ENCODE measurements at regions not wholly inside any gene's neighbourhood (a gene's known extent, or its start where the extent isn't known, plus 50 kb on each side); places are given as distances from the start of the nearest gene placed in this dataset.

GRCh38 chr20:52087471-52087870 lies 104.1 kb downstream of the ZFP64 start:
- Histone ChIP-seq H3K4me3 (ENCODE audit: low read depth in 2 of 2, low read length in 2 of 2) (no peak overlapping the region), H3K27me3 (ENCODE audit: control insufficient read depth, insufficient read depth, low read length) (no peaks in the 10 kb centered on the region), H3K27ac (ENCODE audit: low read length) (no peak overlapping the region), H3K36me3 (ENCODE audit: control insufficient read depth, insufficient read depth, low read length) (no peaks in the 10 kb centered on the region), H3K9me3 (ENCODE audit: control insufficient read depth, insufficient read depth, low read depth, low read length) (peaks cover 6% of the 10 kb centered on the region; the same call in 1 of the 2 replicates), H3K4me1 (ENCODE audit: control insufficient read depth, insufficient read depth, low read length) (peaks cover 5% of the 10 kb centered on the region)
- POLR2A ChIA-PET = no interaction called here
- ATAC-seq (no peak), DNase-seq (ENCODE audit: low read depth, low spot score) (no peak)
- no peak for TF ChIP-seq POLR2AphosphoS5 (IDR thresholded peaks at IDR 0.05; ENCODE audit: low read depth, low read length)
- TF ChIP-seq, protein P1, sequence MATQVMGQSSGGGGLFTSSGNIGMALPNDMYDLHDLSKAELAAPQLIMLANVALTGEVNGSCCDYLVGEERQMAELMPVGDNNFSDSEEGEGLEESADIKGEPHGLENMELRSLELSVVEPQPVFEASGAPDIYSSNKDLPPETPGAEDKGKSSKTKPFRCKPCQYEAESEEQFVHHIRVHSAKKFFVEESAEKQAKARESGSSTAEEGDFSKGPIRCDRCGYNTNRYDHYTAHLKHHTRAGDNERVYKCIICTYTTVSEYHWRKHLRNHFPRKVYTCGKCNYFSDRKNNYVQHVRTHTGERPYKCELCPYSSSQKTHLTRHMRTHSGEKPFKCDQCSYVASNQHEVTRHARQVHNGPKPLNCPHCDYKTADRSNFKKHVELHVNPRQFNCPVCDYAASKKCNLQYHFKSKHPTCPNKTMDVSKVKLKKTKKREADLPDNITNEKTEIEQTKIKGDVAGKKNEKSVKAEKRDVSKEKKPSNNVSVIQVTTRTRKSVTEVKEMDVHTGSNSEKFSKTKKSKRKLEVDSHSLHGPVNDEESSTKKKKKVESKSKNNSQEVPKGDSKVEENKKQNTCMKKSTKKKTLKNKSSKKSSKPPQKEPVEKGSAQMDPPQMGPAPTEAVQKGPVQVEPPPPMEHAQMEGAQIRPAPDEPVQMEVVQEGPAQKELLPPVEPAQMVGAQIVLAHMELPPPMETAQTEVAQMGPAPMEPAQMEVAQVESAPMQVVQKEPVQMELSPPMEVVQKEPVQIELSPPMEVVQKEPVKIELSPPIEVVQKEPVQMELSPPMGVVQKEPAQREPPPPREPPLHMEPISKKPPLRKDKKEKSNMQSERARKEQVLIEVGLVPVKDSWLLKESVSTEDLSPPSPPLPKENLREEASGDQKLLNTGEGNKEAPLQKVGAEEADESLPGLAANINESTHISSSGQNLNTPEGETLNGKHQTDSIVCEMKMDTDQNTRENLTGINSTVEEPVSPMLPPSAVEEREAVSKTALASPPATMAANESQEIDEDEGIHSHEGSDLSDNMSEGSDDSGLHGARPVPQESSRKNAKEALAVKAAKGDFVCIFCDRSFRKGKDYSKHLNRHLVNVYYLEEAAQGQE (IDR thresholded peaks at IDR 0.05; ENCODE audit: insufficient read depth in 1 of 2, low read depth in 2 of 2, low read length in 1 of 2) = no peak
- no peak for TF ChIP-seq TCF7L2 (IDR thresholded peaks at IDR 0.05; ENCODE audit: low read depth, low read length)
- no peak for TF ChIP-seq SIN3A (IDR thresholded peaks at IDR 0.05; ENCODE audit: borderline replicate concordance, insufficient read depth, low read depth, low read length)
- TF ChIP-seq, protein P2, sequence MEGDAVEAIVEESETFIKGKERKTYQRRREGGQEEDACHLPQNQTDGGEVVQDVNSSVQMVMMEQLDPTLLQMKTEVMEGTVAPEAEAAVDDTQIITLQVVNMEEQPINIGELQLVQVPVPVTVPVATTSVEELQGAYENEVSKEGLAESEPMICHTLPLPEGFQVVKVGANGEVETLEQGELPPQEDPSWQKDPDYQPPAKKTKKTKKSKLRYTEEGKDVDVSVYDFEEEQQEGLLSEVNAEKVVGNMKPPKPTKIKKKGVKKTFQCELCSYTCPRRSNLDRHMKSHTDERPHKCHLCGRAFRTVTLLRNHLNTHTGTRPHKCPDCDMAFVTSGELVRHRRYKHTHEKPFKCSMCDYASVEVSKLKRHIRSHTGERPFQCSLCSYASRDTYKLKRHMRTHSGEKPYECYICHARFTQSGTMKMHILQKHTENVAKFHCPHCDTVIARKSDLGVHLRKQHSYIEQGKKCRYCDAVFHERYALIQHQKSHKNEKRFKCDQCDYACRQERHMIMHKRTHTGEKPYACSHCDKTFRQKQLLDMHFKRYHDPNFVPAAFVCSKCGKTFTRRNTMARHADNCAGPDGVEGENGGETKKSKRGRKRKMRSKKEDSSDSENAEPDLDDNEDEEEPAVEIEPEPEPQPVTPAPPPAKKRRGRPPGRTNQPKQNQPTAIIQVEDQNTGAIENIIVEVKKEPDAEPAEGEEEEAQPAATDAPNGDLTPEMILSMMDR (IDR thresholded peaks at IDR 0.05) = no peak
- CTCF ChIA-PET = no interaction called here
- no TSS peak for BruUV-seq (replicated peaks)
- intact Hi-C loops (cut with micrococcal nuclease; ENCODE audit: unreplicated experiment) = no loop called here
- in situ Hi-C loops (cut with HindIII; ENCODE audit: low pct_unique_long_range_greater_than_20kb, low sequenced_read_pairs) = no loop called here

DNA sequence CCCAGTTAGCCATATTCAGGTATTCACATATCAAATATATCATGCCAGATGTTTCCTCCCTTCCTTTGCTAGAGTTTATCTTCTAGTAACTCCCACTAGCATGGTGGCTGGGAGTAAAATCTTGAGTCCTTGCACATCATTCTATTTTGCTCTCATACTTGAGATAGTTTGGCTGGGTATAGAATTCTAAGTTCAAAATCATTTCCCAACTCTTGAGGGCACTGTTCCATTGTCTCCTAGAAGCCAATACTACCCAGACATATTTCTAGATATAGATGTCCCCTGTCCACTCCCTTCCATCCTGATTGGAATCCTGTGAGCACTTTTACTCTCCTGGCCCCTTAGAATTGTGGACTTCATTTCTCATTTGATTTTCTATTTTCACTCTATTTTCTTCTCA lies 104.7 kb downstream of the ZFP64 start:
- no peak for TF ChIP-seq POLR2AphosphoS5 (IDR thresholded peaks at IDR 0.05; ENCODE audit: low read depth, low read length)
- TF ChIP-seq, protein P2 (IDR thresholded peaks at IDR 0.05) = no peak
- TF ChIP-seq, protein P1 (IDR thresholded peaks at IDR 0.05; ENCODE audit: insufficient read depth in 1 of 2, low read depth in 2 of 2, low read length in 1 of 2) = no peak
- no peak for TF ChIP-seq TCF7L2 (IDR thresholded peaks at IDR 0.05; ENCODE audit: low read depth, low read length)
- POLR2A ChIA-PET = no interaction called here
- ATAC-seq (no peak), DNase-seq (ENCODE audit: low read depth, low spot score) (no peak)
- intact Hi-C loops (cut with micrococcal nuclease; ENCODE audit: unreplicated experiment) = no loop called here
- peaks cover 6% of the 10 kb centered on the region; the same call in 1 of the 2 replicates for H3K9me3 ChIP-seq (ENCODE audit: control insufficient read depth, insufficient read depth, low read depth, low read length)
- no peak overlapping the region for H3K27ac ChIP-seq (ENCODE audit: low read length)
- in situ Hi-C loops (cut with HindIII; ENCODE audit: low pct_unique_long_range_greater_than_20kb, low sequenced_read_pairs) = no loop called here
- no peak overlapping the region for H3K4me3 ChIP-seq (ENCODE audit: low read depth in 2 of 2, low read length in 2 of 2)
- no TSS peak for BruUV-seq (replicated peaks)
- peaks cover 5% of the 10 kb centered on the region for H3K4me1 ChIP-seq (ENCODE audit: control insufficient read depth, insufficient read depth, low read length)
- CTCF ChIA-PET = no interaction called here
- no peaks in the 10 kb centered on the region for H3K36me3 ChIP-seq (ENCODE audit: control insufficient read depth, insufficient read depth, low read length)
- no peaks in the 10 kb centered on the region for H3K27me3 ChIP-seq (ENCODE audit: control insufficient read depth, insufficient read depth, low read length)
